ENCODE measurements at regions not wholly inside any gene's neighbourhood (a gene's known extent, or its start where the extent isn't known, plus 50 kb on each side); places are given as distances from the start of the nearest gene placed in this dataset.
"Not testable (repeated sequence)": the region's sequence is repeated elsewhere in the genome, so short reads cannot be mapped to it uniquely, and the experiment has no call there.

- not testable (repeated sequence) for TF ChIP-seq CTCF (conservative IDR thresholded peaks at IDR 0.05); EZH2 (IDR thresholded peaks at IDR 0.05; ENCODE audit: low read depth)
Measured at GRCh38 chr7:150147524-150147923, 175.6 kb upstream of the LRRC61 start.
